GM12891 (cell line): ENCODE measurements at regions not wholly inside any gene's neighbourhood (a gene's known extent, or its start where the extent isn't known, plus 50 kb on each side); places are given as distances from the start of the nearest gene placed in this dataset.

Source experiments
- POLR2A ChIP-seq: IDR thresholded peaks from 2 replicates; pipeline ENCODE4 v1.6.1; 2011; ENCODE audit warnings: low read depth, low read length, control low read depth
- POLR2AphosphoS5 ChIP-seq: IDR thresholded peaks from 2 replicates; pipeline ENCODE4 v1.6.1; 2011; ENCODE audit warnings: low read depth, low read length, control low read depth
- SPI1 ChIP-seq: IDR thresholded peaks from 2 replicates; pipeline ENCODE4 v1.6.1; 2011; ENCODE audit warnings: low read depth, low read length, control low read depth
- TAF1 ChIP-seq: IDR thresholded peaks from 2 replicates; pipeline ENCODE4 v1.6.1; 2011; ENCODE audit warnings: low read depth, low read length, control low read depth

- TF ChIP-seq POLR2AphosphoS5 (no peak), POLR2A (no peak), TAF1 (no peak), SPI1 (no peak)
These were observed 261.7 kb upstream of the HDAC4 start for GRCh38 chr2:239662413-239663120.
